Lung (tissue), 11 donors: ENCODE measurements at regions not wholly inside any gene's neighbourhood (a gene's known extent, or its start where the extent isn't known, plus 50 kb on each side); places are given as distances from the start of the nearest gene placed in this dataset.

Source experiments
- ATAC-seq: fragments of 200-7000 bp; cut with Tn5 transposase; one replicate; pipeline ENCODE4 v1.9.1; 2020; ENCODE audit warnings: moderate number of reproducible peaks; ENCODE audit not compliant: insufficient read depth, low FRiP score
- DNase-seq, 3 donors: peaks; one replicate each; pipeline ENCODE4 v3.0.0-alpha.2; 2013 to 2017
- H3K27ac ChIP-seq, 2 donors: one replicate each; pipeline ENCODE4 v1.5.1; 2013; ENCODE audit warnings: mild to moderate bottlenecking in 2 of 2, moderate library complexity in 2 of 2, control low read depth in 1 of 2, inconsistent platforms in 1 of 2, low read depth in 1 of 2, low read length in 1 of 2
- H3K27me3 ChIP-seq, 3 donors: one replicate each; pipeline ENCODE4 v1.5.1; 2013; ENCODE audit warnings: low read length in 2 of 3; ENCODE audit not compliant: control insufficient read depth in 3 of 3, insufficient read depth in 3 of 3
- H3K36me3 ChIP-seq, 4 donors: one replicate each; pipeline ENCODE4 v1.5.1; 2013; ENCODE audit warnings: low read length in 4 of 4, mild to moderate bottlenecking in 1 of 4, moderate library complexity in 1 of 4; ENCODE audit not compliant: control insufficient read depth in 4 of 4, insufficient read depth in 4 of 4
- H3K4me1 ChIP-seq, 5 donors: one replicate each; pipeline ENCODE4 v1.5.1; 2013; ENCODE audit warnings: low read length in 5 of 5, mild to moderate bottlenecking in 2 of 5, moderate library complexity in 1 of 5; ENCODE audit not compliant: control insufficient read depth in 5 of 5, insufficient read depth in 5 of 5
- H3K4me3 ChIP-seq: one replicate; pipeline ENCODE4 v1.5.1; 2013; ENCODE audit warnings: mild to moderate bottlenecking, control low read depth, moderate library complexity
- H3K9ac ChIP-seq, 2 donors: one replicate each; pipeline ENCODE4 v1.5.1; 2013; ENCODE audit warnings: low read length in 2 of 2, control low read depth in 1 of 2; ENCODE audit not compliant: insufficient read depth in 1 of 2
- H3K9me3 ChIP-seq, 4 donors: one replicate each; pipeline ENCODE4 v1.5.1; 2013; ENCODE audit warnings: low read length in 3 of 4, mild to moderate bottlenecking in 1 of 4, moderate library complexity in 1 of 4; ENCODE audit not compliant: control insufficient read depth in 4 of 4, insufficient read depth in 3 of 4
- WGBS, 2 donors: extraction: QIAGEN DNeasy Blood & Tissue Kit; methylation state at CpG; one replicate each; pipeline ENCODE4 v1.1.7; 2013; 5-methylcytosine and 5-hydroxymethylcytosine counted together
- TF ChIP-seq, protein P1 (sequence below): IDR thresholded peaks from 2 replicates; pipeline ENCODE4 v1.5.1; 2012; ENCODE audit warnings: mild to moderate bottlenecking; ENCODE audit errors: control extremely low read depth, extremely low read depth
- donor health status: control.
- donor health status: control.
- donor health status: Bipolar disorder and iron deficiency.
- donor health status: healthy.
- donor health status: DM: yes; HTN: yes; CAD: no.

DNA sequence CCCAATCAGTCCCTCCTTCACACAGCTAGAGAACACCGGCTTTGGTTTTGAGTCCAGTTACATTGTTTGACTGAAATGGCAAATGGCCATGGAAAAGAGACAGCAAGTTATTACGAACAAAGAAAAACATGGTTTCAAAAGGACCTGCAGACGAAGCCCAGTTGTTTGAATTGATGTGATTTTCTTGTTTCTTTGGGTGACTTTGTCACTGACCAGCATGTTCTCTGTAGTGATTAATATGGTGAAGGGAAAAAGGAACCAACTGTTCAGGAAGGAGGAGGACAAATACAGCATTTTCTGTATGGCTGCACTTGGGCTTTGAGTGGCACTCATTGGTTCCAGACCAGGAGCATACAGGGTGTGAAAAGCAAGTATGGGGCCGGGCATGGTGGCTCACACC is 217.4 kb upstream of the TPM1 start:
- Histone ChIP-seq H3K9me3 (no peaks in the 10 kb centered on the region), H3K4me3 (no peak overlapping the region), H3K27me3 (no peaks in the 10 kb centered on the region), H3K4me1 (peaks cover 0 to 20% (median 6%) of the 10 kb centered on the region in 5 donors), H3K36me3 (peaks cover 0 to 8% (median 4%) of the 10 kb centered on the region in 4 donors), H3K27ac (no peak overlapping the region), H3K9ac (no peak overlapping the region)
- TF ChIP-seq, protein P1, sequence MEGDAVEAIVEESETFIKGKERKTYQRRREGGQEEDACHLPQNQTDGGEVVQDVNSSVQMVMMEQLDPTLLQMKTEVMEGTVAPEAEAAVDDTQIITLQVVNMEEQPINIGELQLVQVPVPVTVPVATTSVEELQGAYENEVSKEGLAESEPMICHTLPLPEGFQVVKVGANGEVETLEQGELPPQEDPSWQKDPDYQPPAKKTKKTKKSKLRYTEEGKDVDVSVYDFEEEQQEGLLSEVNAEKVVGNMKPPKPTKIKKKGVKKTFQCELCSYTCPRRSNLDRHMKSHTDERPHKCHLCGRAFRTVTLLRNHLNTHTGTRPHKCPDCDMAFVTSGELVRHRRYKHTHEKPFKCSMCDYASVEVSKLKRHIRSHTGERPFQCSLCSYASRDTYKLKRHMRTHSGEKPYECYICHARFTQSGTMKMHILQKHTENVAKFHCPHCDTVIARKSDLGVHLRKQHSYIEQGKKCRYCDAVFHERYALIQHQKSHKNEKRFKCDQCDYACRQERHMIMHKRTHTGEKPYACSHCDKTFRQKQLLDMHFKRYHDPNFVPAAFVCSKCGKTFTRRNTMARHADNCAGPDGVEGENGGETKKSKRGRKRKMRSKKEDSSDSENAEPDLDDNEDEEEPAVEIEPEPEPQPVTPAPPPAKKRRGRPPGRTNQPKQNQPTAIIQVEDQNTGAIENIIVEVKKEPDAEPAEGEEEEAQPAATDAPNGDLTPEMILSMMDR: no peak
- DNase-seq (peak in 2 of 3 donors; percentile 59 to 65), ATAC-seq (no peak)
- 87% methylated on average over 4 of the region's 4 CpGs for WGBS, 2 donors

- Histone ChIP-seq H3K4me3 (no peak overlapping the region), H3K27me3 (no peaks in the 10 kb centered on the region), H3K9me3 (no peaks in the 10 kb centered on the region), H3K4me1 (peaks cover 0 to 16% (median 7%) of the 10 kb centered on the region in 5 donors), H3K9ac (no peak overlapping the region), H3K36me3 (peaks cover 0 to 3% (median 1%) of the 10 kb centered on the region in 4 donors), H3K27ac (no peak overlapping the region)
- 88 to 91% methylated on average over 1 of the region's 1 CpG for whole genome bisulfite sequencing, 2 donors
- no peak for DNase-seq
- TF ChIP-seq, protein P1: no peak
- no peak for ATAC-seq
Observed at GRCh38 chr15:62826561-62826960, 216.0 kb upstream of the TPM1 start.

DNA sequence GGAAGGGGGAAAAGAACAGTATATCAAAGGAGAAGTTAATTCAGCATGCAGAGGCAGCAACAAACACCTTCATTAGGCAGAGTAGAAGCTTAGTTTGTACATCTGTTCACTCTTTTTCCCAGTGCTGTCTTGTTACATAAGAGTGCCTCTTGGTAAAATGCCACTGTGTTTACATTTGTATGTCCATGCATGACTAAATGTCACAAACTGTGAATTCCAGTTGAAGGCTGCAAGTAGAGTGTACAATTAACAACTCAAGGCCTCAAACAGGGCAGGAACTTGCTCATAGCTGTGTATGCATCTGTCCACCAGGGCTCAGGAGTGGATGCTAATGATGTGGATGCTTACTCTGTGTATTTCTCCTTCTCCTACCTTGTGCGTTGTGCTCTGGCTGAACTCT is 214.2 kb upstream of the TPM1 start:
- Histone ChIP-seq H3K36me3 (peaks cover 0 to 2% (median 1%) of the 10 kb centered on the region in 4 donors), H3K27me3 (no peaks in the 10 kb centered on the region), H3K4me1 (peaks cover 0 to 16% (median 7%) of the 10 kb centered on the region in 5 donors), H3K4me3 (no peak overlapping the region), H3K9ac (no peak overlapping the region), H3K27ac (no peak overlapping the region), H3K9me3 (no peaks in the 10 kb centered on the region)
- DNase-seq (peak in 2 of 3 donors; percentile 22 to 44), ATAC-seq (no peak)
- TF ChIP-seq, protein P1: no peak
- 95 to 100% methylated on average over 1 of the region's 1 CpG for WGBS, 2 donors

DNA sequence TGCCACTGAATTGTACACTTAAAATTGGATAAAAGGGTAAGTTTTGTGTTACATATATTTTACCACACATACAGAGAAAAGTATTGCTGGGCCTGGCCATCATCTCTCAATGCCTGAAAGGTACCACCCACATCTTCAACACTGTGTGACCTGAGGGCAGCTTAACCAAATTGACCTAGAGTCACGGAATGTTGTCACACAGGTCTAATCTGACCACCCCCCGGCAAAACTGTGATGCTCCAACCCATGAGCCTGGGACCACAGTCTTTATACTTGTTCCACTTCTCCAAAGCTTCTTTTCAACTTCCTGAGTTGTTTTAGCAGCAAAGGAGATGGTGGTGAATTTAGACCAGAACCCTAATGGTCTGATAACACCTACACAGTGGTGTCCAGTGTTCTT is 210.3 kb upstream of the TPM1 start:
- H3K27ac ChIP-seq: no peak overlapping the region
- TF ChIP-seq, protein P1: no peak
- H3K4me1 ChIP-seq: peaks cover 0 to 13% (median 0%) of the 10 kb centered on the region in 5 donors
- H3K27me3 ChIP-seq: no peaks in the 10 kb centered on the region
- ATAC-seq (no peak), DNase-seq (no peak)
- 89 to 95% methylated on average over 2 of the region's 2 CpGs for WGBS, 2 donors
- H3K36me3 ChIP-seq: peaks cover 4 to 14% (median 5%) of the 10 kb centered on the region in 4 donors
- no peak overlapping the region for H3K9ac ChIP-seq
- no peak overlapping the region for H3K4me3 ChIP-seq
- H3K9me3 ChIP-seq: no peaks in the 10 kb centered on the region
